ENCODE measurements at regions not wholly inside any gene's neighbourhood (a gene's known extent, or its start where the extent isn't known, plus 50 kb on each side); places are given as distances from the start of the nearest gene placed in this dataset.

GRCh38 chr11:45398325-45398724 lies 112.2 kb upstream of the SYT13 start:
- no peak for DNase-seq
- 81 to 90% methylated on average over 8 of the region's 8 CpGs for WGBS, 2 donors
- no peak for FAIRE-seq
- ATAC-seq: no peak
- no peak overlapping the region for H3K27ac ChIP-seq
- no peak overlapping the region for H3K4me3 ChIP-seq
- no peaks in the 10 kb centered on the region for H3K27me3 ChIP-seq
- intact Hi-C loops (cut with DNase I): no loop called here
- no peaks in the 10 kb centered on the region for H3K9me3 ChIP-seq
- H3K4me1 ChIP-seq: no peaks in the 10 kb centered on the region
- no peak for TF ChIP-seq CTCF (IDR thresholded peaks at IDR 0.05)
- H3K36me3 ChIP-seq: no peaks in the 10 kb centered on the region

GRCh38 chr11:45396394-45396793 lies 110.3 kb upstream of the SYT13 start:
- WGBS, 2 donors: 58 to 74% methylated on average over 4 of the region's 4 CpGs
- H3K27ac ChIP-seq: no peak overlapping the region
- no peak for TF ChIP-seq CTCF (IDR thresholded peaks at IDR 0.05)
- no peaks in the 10 kb centered on the region for H3K36me3 ChIP-seq
- FAIRE-seq (no peak), ATAC-seq (no peak), DNase-seq (no peak)
- intact Hi-C loops (cut with DNase I): no loop called here
- no peaks in the 10 kb centered on the region for H3K9me3 ChIP-seq
- H3K27me3 ChIP-seq: no peaks in the 10 kb centered on the region
- H3K4me1 ChIP-seq: no peaks in the 10 kb centered on the region
- no peak overlapping the region for H3K4me3 ChIP-seq

- Histone ChIP-seq H3K4me1 (no peaks in the 10 kb centered on the region), H3K4me3 (no peak overlapping the region), H3K36me3 (no peaks in the 10 kb centered on the region), H3K27me3 (no peaks in the 10 kb centered on the region), H3K9me3 (no peaks in the 10 kb centered on the region), H3K27ac (no peak overlapping the region)
- no peak for FAIRE-seq
- WGBS, 2 donors: 70% methylated on average over 5 of the region's 5 CpGs
- ATAC-seq: no peak
- no peak for TF ChIP-seq CTCF (IDR thresholded peaks at IDR 0.05)
- DNase-seq: no peak
- intact Hi-C loops (cut with DNase I): no loop called here
Measured at GRCh38 chr11:45395947-45396346, 109.8 kb upstream of the SYT13 start.

GRCh38 chr11:45395421-45395820 lies 109.3 kb upstream of the SYT13 start:
- intact Hi-C loops (cut with DNase I): no loop called here
- FAIRE-seq (no peak), ATAC-seq (no peak), DNase-seq (no peak)
- Histone ChIP-seq H3K27ac (no peak overlapping the region), H3K27me3 (no peaks in the 10 kb centered on the region), H3K4me3 (no peak overlapping the region), H3K36me3 (no peaks in the 10 kb centered on the region), H3K4me1 (no peaks in the 10 kb centered on the region), H3K9me3 (no peaks in the 10 kb centered on the region)
- WGBS, 2 donors: 92 to 94% methylated on average over 6 of the region's 6 CpGs
- no peak for TF ChIP-seq CTCF (IDR thresholded peaks at IDR 0.05)

DNA sequence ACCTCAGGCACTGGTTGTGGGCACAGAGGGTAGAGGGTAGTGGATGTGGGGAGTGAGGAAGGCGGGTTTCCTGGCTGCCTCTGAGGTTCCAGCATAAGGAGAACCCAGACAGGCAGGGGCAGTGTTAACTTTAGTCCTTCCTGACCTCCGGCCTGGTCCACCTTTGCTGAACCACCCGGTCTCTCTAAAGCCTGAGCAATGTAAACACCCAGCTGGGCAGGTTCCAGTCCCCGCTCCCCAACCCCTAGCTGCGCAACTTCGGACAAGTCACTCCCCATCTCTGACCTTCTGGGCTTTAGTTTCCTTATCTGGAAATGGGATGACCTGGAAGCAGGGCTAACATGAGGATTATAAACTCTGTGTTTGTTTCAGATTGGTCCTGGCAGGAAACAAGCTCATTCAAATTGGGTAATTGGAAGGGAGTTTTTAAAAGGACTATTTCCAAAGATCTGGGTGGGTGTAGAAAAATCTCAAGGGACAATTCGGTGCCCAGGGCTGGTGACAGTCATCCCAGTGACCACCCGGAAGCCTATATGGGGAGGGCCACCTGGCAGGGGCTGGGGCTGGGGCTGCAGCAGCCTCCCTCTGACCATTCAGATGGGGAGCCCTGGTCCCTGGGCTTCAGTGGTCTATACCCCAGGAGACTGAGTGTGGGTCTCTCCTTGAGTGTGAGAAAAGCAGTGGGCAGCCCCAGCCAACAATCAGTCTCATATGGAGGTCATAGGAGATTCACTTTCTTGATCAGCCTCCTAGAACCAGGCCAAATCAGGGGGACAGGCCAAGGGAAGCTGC lies 108.3 kb upstream of the SYT13 start:
- no peak for DNase-seq
- TF ChIP-seq CTCF (IDR thresholded peaks at IDR 0.05): no peak
- FAIRE-seq: no peak
- 73% methylated on average over 8 of the region's 8 CpGs for WGBS, 2 donors
- ATAC-seq: no peak
- Histone ChIP-seq H3K4me1 (no peaks in the 10 kb centered on the region), H3K27me3 (no peaks in the 10 kb centered on the region), H3K36me3 (no peaks in the 10 kb centered on the region), H3K9me3 (no peaks in the 10 kb centered on the region), H3K4me3 (no peak overlapping the region), H3K27ac (no peak overlapping the region)
- intact Hi-C loops (cut with DNase I): no loop called here
